DMS114 treated with DMSO at 0.1 percent for 48 hours (cell line): ENCODE measurements at regions not wholly inside any gene's neighbourhood (a gene's known extent, or its start where the extent isn't known, plus 50 kb on each side); places are given as distances from the start of the nearest gene placed in this dataset.
"Not testable (repeated sequence)": the region's sequence is repeated elsewhere in the genome, so short reads cannot be mapped to it uniquely, and the experiment has no call there.

Experiments
- DNase-seq: peaks from one replicate; lab custom pipeline; 2025; ENCODE audit not compliant: unreplicated experiment; lab: John Stamatoyannopoulos, UW

- not testable (repeated sequence) for DNase-seq
Observed at GRCh38 chr16:48059190-48059589, 96.6 kb downstream of the ABCC12 start.

- no peak for DNase-seq
Observed at GRCh38 chr16:48057048-48057447, 98.7 kb downstream of the ABCC12 start.

- peak; percentile 22 for DNase-seq
Observed at GRCh38 chr16:48054881-48055601, 100.8 kb downstream of the ABCC12 start.

- no peak for DNase-seq
Observed at GRCh38 chr16:48053418-48053745, 102.4 kb downstream of the ABCC12 start.

GRCh38 chr16:48052731-48053417, 102.9 kb downstream of the ABCC12 start:
- no peak for DNase-seq

GRCh38 chr16:48050871-48051270, 104.9 kb downstream of the ABCC12 start:
- no peak for DNase-seq

GRCh38 chr16:48049847-48050246, 105.9 kb downstream of the ABCC12 start:
- DNase-seq, result no peak

- no peak for DNase-seq
Observed at GRCh38 chr16:48047720-48048119, 108.1 kb downstream of the ABCC12 start.

- no peak for DNase-seq
Observed at GRCh38 chr16:48047241-48047640, 108.6 kb downstream of the ABCC12 start.

GRCh38 chr16:48044117-48044516, 111.7 kb downstream of the ABCC12 start:
- no peak for DNase-seq

GRCh38 chr16:48041981-48042421, 113.8 kb downstream of the ABCC12 start:
- DNase-seq, result no peak

- no peak for DNase-seq
Observed at GRCh38 chr16:48035142-48035541, 120.7 kb downstream of the ABCC12 start.

- no peak for DNase-seq
Observed at GRCh38 chr16:48030926-48031325, 124.9 kb downstream of the ABCC12 start.

- DNase-seq, result no peak
Observed at GRCh38 chr16:48029768-48030167, 126.0 kb downstream of the ABCC12 start.

- no peak for DNase-seq
Observed at GRCh38 chr16:48025359-48025758, 130.4 kb downstream of the ABCC12 start.

GRCh38 chr16:48024042-48024441, 131.8 kb downstream of the ABCC12 start:
- DNase-seq, result no peak

GRCh38 chr16:48022496-48022895, 133.3 kb downstream of the ABCC12 start:
- DNase-seq, result no peak

GRCh38 chr16:48020617-48021016, 135.2 kb downstream of the ABCC12 start:
- not testable (repeated sequence) for DNase-seq

- DNase-seq, result no peak
Observed at GRCh38 chr16:48014349-48015135, 141.3 kb downstream of the ABCC12 start.

GRCh38 chr16:48013491-48013901, 142.3 kb downstream of the ABCC12 start:
- no peak for DNase-seq

- DNase-seq, result no peak
Observed at GRCh38 chr16:48011878-48012658, 143.7 kb downstream of the ABCC12 start.
